Fibroblast of villous mesenchyme (primary cell): ENCODE measurements at regions not wholly inside any gene's neighbourhood (a gene's known extent, or its start where the extent isn't known, plus 50 kb on each side); places are given as distances from the start of the nearest gene placed in this dataset.
"Not testable (repeated sequence)": the region's sequence is repeated elsewhere in the genome, so short reads cannot be mapped to it uniquely, and the experiment has no call there.

Source experiments
- DNase-seq: peaks from one replicate; pipeline ENCODE4 v3.0.0-alpha.2; 2010; ENCODE audit warnings: low read depth
- H3K4me3 ChIP-seq: 2 replicates; pipeline ENCODE4 v1.5.1; 2011; ENCODE audit warnings: low read depth, mild to moderate bottlenecking, low read length
- CTCF ChIP-seq: IDR thresholded peaks from 2 replicates; pipeline ENCODE4 v1.5.1; 2012; ENCODE audit warnings: low read depth, mild to moderate bottlenecking, low read length; ENCODE audit not compliant: insufficient read depth

GRCh38 chr7:83819911-83820310 lies 171.0 kb upstream of the SEMA3E start:
- no peak for DNase-seq
- no peak overlapping the region for H3K4me3 ChIP-seq
- TF ChIP-seq CTCF = no peak

- H3K4me3 ChIP-seq = no peak overlapping the region
- DNase-seq = no peak
- TF ChIP-seq CTCF = no peak
Observed at GRCh38 chr7:83814480-83814879, 165.5 kb upstream of the SEMA3E start.

DNA sequence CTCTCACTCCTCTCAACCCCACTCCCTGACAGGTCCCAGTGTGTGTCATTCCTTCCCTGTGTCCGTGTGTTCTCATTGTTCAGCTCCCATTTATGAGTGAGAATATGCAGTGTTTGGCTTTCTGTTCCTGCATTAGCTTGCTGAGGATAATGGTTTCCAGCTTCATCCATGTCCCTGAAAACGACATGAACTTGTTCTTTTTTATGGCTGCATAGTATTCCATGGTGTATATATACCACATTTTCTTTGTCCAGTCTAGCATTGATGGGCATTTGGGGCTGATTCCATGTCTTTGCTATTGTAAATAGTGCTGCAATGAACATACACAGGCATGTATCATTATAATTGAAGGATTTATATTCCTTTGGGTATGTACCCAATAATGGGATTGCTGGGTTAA lies 163.6 kb upstream of the SEMA3E start:
- not testable (repeated sequence) for DNase-seq

GRCh38 chr7:83808982-83809381 lies 160.0 kb upstream of the SEMA3E start:
- DNase-seq = no peak
- no peak overlapping the region for H3K4me3 ChIP-seq
- no peak for TF ChIP-seq CTCF

More for the DNA sequence above, 163.6 kb upstream of the SEMA3E start:
- not testable (repeated sequence) for H3K4me3 ChIP-seq

DNA sequence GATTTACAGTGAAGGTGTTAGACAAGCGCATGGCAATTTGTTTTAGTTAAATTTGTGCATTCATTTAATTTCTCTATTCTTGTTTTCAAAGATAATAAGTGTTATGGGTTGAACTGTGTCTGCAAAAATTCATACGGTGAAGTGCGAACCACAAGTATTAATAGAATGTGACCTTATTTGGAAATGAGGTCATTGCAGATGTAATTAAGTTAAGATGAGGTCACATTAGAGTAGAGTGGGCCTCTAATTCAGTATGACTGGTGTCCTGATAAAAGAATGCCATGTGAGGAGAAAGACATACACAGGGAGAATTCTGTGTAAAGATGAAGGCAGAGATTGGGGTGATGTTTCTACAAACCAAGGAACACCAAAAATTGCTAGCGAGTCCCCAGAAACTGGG lies 158.8 kb upstream of the SEMA3E start:
- no peak for TF ChIP-seq CTCF
- no peak overlapping the region for H3K4me3 ChIP-seq
- DNase-seq = no peak

GRCh38 chr7:83806538-83806937 lies 157.6 kb upstream of the SEMA3E start:
- TF ChIP-seq CTCF = no peak
- no peak overlapping the region for H3K4me3 ChIP-seq
- DNase-seq = no peak

GRCh38 chr7:83799333-83799732 lies 150.4 kb upstream of the SEMA3E start:
- TF ChIP-seq CTCF = no peak
- DNase-seq = no peak
- H3K4me3 ChIP-seq = no peak overlapping the region

GRCh38 chr7:83798489-83798888 lies 149.6 kb upstream of the SEMA3E start:
- H3K4me3 ChIP-seq = no peak overlapping the region
- DNase-seq = no peak
- TF ChIP-seq CTCF = no peak
